GM21423 (cell line): ENCODE measurements at regions not wholly inside any gene's neighbourhood (a gene's known extent, or its start where the extent isn't known, plus 50 kb on each side); places are given as distances from the start of the nearest gene placed in this dataset.
"Not testable (repeated sequence)": the region's sequence is repeated elsewhere in the genome, so short reads cannot be mapped to it uniquely, and the experiment has no call there.

Experiments used
- ATAC-seq: cut with Tn5 transposase; IDR thresholded peaks from one replicate; pipeline ENCODE4 v1.9.1; 2021; ENCODE audit warnings: mild to moderate bottlenecking, moderate library complexity; ENCODE audit not compliant: unreplicated experiment

GRCh38 chr9:30771760-30772159, 1612.7 kb upstream of the ACO1 start:
- ATAC-seq = no peak

GRCh38 chr9:30773427-30773826, 1611.0 kb upstream of the ACO1 start:
- ATAC-seq = no peak

GRCh38 chr9:30774326-30774725, 1610.1 kb upstream of the ACO1 start:
- no peak for ATAC-seq

- no peak for ATAC-seq
These were observed 1609.2 kb upstream of the ACO1 start for GRCh38 chr9:30775236-30775635.

- no peak for ATAC-seq
These were observed 1587.7 kb upstream of the ACO1 start for GRCh38 chr9:30796764-30797163.

- ATAC-seq = no peak
These were observed 1584.8 kb upstream of the ACO1 start for GRCh38 chr9:30799527-30800101.

GRCh38 chr9:30800421-30800820, 1584.0 kb upstream of the ACO1 start:
- ATAC-seq = no peak

GRCh38 chr9:30812821-30813220, 1571.6 kb upstream of the ACO1 start:
- no peak for ATAC-seq

GRCh38 chr9:30815585-30815984, 1568.9 kb upstream of the ACO1 start:
- no peak for ATAC-seq

- ATAC-seq = no peak
These were observed 1539.3 kb upstream of the ACO1 start for GRCh38 chr9:30845136-30845535.

- ATAC-seq = no peak
These were observed 1537.8 kb upstream of the ACO1 start for GRCh38 chr9:30846651-30847050.

- no peak for ATAC-seq
These were observed 1532.8 kb upstream of the ACO1 start for GRCh38 chr9:30851600-30851999.

GRCh38 chr9:30900706-30901105, 1483.7 kb upstream of the ACO1 start:
- no peak for ATAC-seq

- ATAC-seq = no peak
These were observed 1471.1 kb upstream of the ACO1 start for GRCh38 chr9:30913331-30913730.

GRCh38 chr9:30915451-30915850, 1469.0 kb upstream of the ACO1 start:
- no peak for ATAC-seq

- no peak for ATAC-seq
These were observed 1459.3 kb upstream of the ACO1 start for GRCh38 chr9:30925126-30925525.

GRCh38 chr9:30925635-30926034, 1458.8 kb upstream of the ACO1 start:
- no peak for ATAC-seq

- ATAC-seq = no peak
These were observed 1456.4 kb upstream of the ACO1 start for GRCh38 chr9:30928045-30928444.

- no peak for ATAC-seq
These were observed 1452.2 kb upstream of the ACO1 start for GRCh38 chr9:30932226-30932625.

GRCh38 chr9:30935730-30936129, 1448.7 kb upstream of the ACO1 start:
- no peak for ATAC-seq

GRCh38 chr9:30937106-30937505, 1447.3 kb upstream of the ACO1 start:
- ATAC-seq = no peak

- ATAC-seq = not testable (repeated sequence)
These were observed 1441.6 kb upstream of the ACO1 start for GRCh38 chr9:30942852-30943251.

- no peak for ATAC-seq
These were observed 1440.8 kb upstream of the ACO1 start for GRCh38 chr9:30943446-30944224.
